Choroid plexus epithelial cell (primary cell): ENCODE measurements at regions not wholly inside any gene's neighbourhood (a gene's known extent, or its start where the extent isn't known, plus 50 kb on each side); places are given as distances from the start of the nearest gene placed in this dataset.

ENCODE experiments used
- DNase-seq: peaks from one replicate; pipeline ENCODE4 v3.0.0-alpha.2; 2010; ENCODE audit warnings: low read depth
- H3K4me3 ChIP-seq: 2 replicates; pipeline ENCODE4 v1.5.1; 2011; ENCODE audit warnings: low read depth, mild to moderate bottlenecking, control low read depth, low read length, moderate library complexity
- TF ChIP-seq, protein P1 (sequence below): conservative IDR thresholded peaks from 2 replicates; pipeline ENCODE4 v1.5.1; 2011; ENCODE audit warnings: low read depth, mild to moderate bottlenecking, control low read depth, inconsistent platforms, low read length, moderate library complexity

DNA sequence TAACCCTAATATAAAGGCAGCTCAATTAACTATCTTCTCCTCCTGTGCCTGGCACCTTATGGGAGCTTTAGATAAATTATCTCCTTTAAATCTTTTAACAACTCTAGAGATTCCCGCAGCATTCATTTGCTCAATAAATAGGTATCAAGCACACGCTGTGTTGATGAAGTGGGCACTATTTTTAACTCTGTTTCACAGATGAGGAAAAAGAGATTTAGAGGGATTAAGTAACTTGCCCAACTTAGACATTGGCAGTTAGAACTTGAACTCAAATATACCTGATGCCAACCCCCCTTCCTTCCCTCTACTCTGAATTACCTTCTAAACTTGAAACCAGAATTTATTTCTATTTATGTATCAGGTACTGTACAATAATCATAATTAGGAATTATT is 112.4 kb downstream of the SH3TC2 start:
- TF ChIP-seq, protein P1, sequence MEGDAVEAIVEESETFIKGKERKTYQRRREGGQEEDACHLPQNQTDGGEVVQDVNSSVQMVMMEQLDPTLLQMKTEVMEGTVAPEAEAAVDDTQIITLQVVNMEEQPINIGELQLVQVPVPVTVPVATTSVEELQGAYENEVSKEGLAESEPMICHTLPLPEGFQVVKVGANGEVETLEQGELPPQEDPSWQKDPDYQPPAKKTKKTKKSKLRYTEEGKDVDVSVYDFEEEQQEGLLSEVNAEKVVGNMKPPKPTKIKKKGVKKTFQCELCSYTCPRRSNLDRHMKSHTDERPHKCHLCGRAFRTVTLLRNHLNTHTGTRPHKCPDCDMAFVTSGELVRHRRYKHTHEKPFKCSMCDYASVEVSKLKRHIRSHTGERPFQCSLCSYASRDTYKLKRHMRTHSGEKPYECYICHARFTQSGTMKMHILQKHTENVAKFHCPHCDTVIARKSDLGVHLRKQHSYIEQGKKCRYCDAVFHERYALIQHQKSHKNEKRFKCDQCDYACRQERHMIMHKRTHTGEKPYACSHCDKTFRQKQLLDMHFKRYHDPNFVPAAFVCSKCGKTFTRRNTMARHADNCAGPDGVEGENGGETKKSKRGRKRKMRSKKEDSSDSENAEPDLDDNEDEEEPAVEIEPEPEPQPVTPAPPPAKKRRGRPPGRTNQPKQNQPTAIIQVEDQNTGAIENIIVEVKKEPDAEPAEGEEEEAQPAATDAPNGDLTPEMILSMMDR = no peak
- H3K4me3 ChIP-seq = no peak overlapping the region
- no peak for DNase-seq

DNA sequence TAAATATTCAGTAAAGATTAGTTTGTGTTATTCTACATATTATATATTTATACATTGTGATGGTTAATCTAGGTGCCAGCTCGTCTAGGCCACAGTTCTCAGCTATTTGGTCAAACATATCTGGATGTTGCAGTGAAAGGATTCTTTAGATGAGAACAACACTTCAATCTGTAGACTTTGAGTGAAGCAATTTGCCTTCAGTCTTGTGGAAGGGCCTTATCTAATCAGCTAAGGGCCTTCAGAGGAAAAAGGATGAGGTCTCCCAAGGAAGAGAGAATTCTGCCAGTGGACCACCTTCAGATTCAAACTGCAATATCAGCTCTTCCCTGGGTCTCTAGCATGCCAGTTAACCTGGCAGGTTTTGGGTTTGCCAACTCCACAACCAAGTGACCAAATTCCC is 112.0 kb downstream of the SH3TC2 start:
- TF ChIP-seq, protein P1 = no peak
- H3K4me3 ChIP-seq = no peak overlapping the region
- no peak for DNase-seq

DNA sequence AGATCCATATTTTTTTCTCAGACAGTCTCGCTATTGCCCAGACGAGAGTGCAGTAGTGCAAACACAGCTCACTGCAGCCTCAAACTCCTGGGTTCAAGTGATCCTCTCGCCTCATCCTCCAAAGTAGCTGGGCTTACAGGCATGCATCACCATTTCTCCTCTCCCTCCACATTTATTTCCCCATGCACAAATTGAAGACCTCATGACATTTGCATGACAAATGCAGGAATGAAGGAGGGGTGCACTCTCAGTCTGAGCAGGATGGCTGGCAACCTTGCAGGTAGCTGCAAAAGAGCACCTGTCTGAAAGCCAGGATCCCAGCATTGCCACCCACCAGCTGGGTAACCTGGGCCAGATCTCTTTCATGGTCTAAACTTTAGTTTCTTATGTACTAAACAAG is 111.2 kb downstream of the SH3TC2 start:
- H3K4me3 ChIP-seq = no peak overlapping the region
- TF ChIP-seq, protein P1 = no peak

DNA sequence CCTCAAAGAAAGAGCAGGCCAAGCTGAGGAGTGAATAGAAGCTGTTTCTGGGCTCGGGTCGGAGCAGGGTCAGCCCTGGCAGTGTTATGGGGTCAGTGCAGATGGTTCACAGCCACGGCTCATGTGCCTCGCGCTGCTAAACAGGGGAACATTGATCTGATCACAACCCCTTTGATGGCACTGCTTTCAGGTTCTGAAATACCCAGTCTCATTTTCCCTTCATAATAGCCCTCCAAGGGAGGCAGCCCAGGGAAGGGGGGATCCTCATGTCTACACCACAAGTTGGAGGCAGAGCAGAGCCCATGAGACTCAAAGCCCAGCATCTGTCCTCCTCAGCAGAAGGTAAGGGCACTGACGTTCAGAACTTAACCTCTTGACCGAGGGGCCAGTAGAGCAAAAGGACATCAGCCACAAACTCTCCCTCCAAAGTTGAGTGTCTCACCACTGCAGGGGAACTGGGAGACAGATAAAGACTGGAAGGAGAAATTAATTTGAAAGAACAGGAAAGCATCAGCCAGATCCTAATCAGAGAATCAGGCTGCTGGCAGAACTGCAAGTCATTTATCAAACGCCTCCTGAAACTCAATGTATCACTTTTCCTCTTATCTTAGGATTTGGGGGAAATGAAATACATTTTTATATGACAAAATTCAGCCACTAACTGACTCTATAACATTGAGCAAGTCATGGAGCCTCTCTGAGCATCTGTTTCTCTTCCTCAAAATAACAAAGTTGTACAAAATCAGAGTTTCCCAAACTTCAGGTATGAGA is 110.6 kb downstream of the SH3TC2 start:
- TF ChIP-seq, protein P1 = no peak
- H3K4me3 ChIP-seq = no peak overlapping the region
- no peak for DNase-seq

More for the DNA sequence above, 111.2 kb downstream of the SH3TC2 start:
- DNase-seq = no peak

DNA sequence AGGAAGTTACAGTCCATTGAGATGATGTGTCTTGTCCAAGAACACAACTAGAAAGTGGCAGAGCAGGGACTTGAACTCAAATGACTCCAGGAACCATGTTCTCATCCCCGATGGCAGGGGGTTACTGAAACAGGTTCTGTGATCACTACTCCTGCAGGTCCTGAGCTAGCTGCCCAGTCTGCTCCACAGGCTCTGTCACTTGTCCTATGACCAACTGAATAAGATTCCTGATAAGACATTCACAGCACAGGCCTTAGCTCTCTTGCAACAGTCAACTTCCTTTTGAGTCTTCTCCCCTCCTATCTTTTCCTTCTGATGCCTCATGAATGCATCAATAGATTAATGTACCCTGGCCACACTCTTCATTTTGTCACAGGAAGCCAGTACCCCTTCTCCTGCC is 109.2 kb downstream of the SH3TC2 start:
- TF ChIP-seq, protein P1 = no peak
- no peak for DNase-seq
- no peak overlapping the region for H3K4me3 ChIP-seq
